Eye (tissue), 1 donor: ENCODE measurements at regions not wholly inside any gene's neighbourhood (a gene's known extent, or its start where the extent isn't known, plus 50 kb on each side); places are given as distances from the start of the nearest gene placed in this dataset.
A peak's percentile ranks its signal among the peaks of the same experiment; 100 is the strongest.
"Not testable (repeated sequence)": the region's sequence is repeated elsewhere in the genome, so short reads cannot be mapped to it uniquely, and the experiment has no call there.

Experiments
- DNase-seq: peaks from one replicate; pipeline ENCODE4 v3.0.0-alpha.2; 2015

DNA sequence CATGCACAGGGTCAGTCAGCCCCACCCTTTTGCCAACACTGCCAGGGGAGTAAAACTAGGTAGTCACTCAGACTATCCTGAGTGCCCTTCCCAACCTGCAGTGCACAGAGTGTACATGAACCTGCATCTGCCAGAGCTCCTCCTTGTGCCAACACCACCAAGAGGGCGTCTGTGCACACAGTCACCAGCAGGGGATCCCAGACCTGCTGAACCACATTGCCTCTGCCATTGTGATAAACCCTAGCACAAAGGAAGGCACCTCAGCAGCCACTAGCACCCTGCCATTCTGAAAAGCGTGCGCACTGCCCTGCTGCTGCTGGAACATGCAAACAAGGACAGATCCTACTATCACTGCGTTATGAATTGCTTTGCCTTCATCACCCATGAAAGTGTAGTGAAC is 247.8 kb upstream of the POU3F4 start:
- DNase-seq, result no peak

DNA sequence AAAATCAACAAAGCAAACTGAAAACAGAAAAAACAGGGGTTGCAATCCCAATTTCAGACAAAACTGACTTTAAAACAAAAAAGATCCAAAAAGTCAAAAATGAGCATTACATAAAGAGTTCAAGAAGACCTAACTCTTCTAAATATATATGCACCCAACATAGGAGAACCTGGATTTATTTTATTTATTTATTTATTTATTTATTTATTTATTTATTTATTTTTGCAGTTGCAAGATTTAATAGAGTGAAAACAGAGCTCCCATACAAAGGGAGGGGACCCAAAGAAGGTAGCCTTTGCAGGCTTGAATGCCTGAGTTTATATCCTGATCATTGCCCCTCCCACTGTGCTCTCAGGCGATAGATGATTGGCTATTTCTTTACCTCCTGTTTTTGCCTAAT is 245.9 kb upstream of the POU3F4 start:
- not testable (repeated sequence) for DNase-seq

DNA sequence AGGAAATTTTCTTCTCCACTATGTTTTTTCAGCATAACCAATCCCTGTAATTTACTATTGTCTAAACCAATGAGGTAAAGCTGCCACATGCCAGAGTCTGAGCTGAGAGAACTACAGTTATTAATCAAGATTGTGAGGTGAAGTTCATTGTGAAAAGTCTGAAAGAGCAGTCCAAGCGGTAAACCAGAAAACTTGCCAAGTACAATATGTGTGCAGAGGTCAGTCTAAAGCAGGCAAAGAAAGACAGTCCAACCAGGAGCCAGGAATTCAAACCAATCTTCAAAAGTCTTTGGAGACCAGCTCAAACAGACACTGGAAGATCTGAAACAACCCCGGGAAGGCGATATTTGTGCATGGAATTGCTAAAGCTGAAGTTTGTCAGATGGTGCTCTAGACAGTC is 229.1 kb upstream of the POU3F4 start:
- DNase-seq, result no peak

DNA sequence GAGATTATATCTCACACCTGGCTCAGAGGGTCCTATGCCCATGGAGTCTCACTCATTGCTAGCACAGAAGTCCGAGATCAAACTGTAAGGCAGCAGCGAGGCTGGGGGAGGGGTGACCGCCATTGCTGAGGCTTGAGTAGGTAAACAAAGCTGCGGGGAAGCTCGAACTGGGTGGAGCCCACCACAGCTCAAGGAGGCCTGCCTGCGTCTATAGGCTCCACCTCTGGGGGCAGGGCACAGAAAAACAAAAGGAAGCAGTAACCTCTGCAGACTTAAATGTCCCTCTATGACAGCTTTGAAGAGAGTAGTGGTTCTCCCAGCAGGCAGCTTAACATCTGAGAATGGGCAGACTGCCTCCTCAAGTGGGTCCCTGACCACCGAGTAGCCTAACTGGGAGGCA is 221.5 kb upstream of the POU3F4 start:
- not testable (repeated sequence) for DNase-seq

DNA sequence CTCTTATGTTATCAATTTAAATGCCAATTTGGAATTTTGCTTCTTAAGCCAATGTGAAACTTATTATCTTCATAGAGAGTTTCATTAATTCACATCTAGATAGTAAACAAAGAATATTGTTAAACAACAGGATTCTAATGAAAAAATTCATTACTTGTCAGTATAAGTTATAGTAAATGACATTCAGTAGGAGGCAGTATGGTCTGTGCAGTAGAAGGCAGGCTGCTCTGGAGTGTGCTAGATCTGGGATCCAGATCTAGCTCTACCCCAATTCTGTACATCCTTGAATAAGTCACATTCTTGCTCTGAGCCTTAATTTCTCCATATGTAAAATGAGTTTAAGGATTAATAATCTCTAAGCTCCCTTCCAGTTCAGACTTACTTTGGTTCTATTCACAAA is 202.7 kb upstream of the POU3F4 start:
- DNase-seq, result no peak

DNA sequence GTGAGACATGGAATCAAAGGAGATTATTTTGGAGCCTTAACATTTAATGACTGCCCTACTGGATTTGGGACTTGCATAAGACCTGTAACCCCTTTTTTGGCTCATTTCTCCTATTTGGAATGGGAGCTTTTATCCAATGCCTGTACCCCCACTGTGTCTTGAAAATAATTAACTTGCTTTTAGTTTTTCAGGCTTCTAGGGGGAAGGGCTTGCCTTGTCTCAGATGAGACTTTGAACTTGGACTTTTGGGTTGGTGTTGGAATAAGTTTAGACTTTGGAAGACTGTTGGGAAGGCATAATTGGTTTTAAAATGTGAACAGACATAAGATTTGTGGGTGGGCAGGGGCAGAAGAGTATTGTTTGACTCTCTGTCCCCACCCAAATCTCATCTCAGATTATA is 189.1 kb upstream of the POU3F4 start:
- DNase-seq, result no peak

DNA sequence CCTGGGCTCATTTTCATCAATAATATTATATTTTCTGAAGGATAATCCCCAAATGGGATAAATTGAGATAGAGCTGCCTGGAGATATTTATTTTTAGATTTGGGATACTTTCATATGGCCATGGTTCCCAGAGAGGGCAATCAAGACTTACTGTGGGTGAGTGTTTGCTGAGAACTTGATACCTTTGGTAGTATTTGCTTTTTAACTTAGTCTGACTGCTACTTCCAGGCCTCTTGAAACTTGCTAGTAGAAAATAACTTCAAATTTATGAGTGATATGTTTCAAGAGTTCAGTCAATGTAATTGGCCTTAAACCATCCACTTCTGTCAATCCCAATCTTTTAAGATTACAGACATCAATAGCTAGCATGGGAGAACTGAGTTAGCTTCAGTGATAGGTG is 181.6 kb upstream of the POU3F4 start:
- DNase-seq, result no peak

DNA sequence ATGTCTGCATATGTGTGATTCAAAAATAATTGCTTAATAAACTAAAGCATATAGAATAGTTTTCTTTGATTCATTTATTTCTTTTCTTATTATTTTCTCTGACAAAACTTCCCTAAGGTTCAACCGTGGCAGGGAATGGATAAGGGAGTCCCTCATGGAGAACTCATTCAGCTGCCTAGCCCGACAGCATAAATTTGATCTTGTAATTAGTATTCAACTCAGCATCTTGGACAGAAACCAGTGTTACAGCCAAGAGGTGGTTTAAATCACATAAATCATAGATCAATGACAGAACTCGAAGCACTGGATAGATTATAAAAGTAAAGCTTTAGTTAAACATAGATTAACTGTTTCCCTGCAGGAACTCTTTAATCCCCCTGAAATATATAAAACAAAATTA is 174.3 kb upstream of the POU3F4 start:
- no peak for DNase-seq

DNA sequence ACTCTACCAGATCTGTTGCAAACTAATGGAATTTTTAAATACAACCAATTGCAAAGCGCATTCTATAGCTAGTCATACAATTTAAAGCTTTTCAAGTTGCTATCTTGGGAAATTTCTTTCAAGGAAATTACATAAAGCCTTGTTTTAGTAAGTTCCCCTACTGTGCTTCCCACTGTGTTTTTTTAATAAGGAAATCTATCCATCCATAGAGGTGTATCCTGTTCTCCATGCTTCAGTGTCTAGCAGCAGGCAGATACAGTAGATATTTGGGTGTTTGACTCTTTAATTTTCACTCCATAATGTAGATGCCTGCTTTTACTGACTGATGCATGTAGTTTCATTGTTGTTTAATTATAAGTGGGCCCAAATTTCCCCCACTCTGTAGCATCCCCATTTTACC is 171.6 kb upstream of the POU3F4 start:
- no peak for DNase-seq

DNA sequence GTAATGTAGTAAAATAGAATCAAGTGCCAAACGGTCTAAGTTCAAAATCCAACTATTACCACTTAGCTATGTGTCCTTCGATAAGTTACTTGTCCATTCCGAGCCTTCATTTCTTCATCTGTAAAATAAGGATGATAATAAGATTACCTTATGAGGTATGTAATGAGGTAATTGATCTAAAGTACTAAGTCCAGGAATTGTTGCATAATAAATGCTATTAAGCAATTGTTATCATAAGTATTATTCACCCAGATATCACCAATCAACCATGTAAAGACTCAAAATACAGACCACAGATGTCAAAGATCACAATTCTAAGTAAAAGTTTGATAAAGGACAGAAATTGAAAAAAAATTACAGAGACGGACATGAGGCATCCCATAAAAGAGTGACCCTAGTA is 168.4 kb upstream of the POU3F4 start:
- no peak for DNase-seq

DNA sequence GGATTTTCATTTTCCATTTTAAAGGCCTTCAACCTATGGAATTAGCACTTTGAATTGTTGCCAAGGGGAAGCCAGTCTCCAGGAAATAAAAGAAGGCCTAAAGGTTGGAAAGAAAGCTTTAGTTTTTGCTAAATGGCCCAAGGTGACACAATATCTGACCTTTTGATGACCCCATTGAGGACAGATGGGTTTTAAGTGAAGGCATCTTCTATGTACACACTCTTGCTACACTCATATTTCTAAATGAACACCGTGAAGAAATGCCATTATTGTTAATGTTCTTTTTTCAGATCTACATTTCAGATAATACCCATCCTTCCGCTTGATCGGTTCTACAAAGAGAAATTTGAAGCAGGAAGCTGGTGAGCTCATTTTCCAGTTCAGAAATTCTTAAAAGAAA is 162.8 kb upstream of the POU3F4 start:
- DNase-seq, result peak; percentile 6
